HG03097 (cell line): ENCODE measurements at regions not wholly inside any gene's neighbourhood (a gene's known extent, or its start where the extent isn't known, plus 50 kb on each side); places are given as distances from the start of the nearest gene placed in this dataset.
"Not testable (repeated sequence)": the region's sequence is repeated elsewhere in the genome, so short reads cannot be mapped to it uniquely, and the experiment has no call there.

Experiments
- ATAC-seq: cut with Tn5 transposase; IDR thresholded peaks from one replicate; pipeline ENCODE4 v1.9.1; 2021; ENCODE audit not compliant: unreplicated experiment, low FRiP score

DNA sequence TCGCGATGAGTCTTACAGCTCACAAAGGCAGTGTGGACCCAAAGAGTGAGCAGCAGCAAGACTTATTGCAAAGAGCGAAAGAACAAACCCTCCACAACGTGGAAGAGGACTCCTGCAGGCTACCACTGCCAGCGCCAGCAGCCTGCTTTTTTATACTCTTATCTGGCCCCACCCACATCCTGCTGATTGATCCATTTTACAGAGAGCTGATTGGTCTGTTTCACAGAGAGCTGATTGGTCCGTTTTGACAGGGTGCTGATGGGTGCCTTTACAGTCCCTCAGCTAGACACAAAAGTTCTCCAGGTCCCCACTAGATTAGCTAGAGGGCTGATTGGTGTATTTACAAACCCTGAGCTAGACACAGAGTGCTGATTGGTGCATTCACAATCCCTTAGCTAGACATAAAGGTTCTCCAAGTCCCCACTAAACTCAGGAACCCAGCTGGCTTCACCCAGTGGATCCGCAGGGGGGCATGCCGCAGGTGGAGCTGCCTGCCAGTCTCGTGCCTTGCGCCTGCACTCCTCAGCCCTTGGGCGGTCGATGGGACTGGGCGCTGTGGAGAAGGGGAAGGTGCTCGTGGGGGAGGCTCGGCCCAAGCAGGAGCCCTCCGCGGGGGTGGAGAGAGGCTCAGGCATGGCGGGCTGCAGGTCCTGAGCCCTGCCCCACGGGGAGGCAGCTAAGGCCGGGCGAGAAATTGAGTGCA lies 75.7 kb downstream of the QDPR start:
- ATAC-seq: not testable (repeated sequence)

DNA sequence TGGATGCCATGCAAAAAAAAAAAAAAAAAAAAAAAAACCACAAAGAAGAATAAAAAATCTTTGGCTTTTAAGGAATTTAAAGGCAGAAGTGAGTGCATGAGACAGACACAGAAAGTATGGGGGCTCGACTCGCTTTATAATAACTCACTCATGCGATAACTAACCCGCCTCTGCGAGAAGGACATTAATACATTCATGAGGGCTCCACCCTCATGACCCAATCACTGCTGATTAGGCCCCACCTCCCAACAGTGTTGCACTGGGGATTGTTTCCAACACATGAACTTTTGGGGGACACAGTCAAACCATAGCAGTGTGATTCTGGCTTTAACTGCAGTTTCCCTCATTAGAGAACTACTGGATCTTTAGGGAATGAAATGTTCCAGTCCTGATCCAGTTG lies 78.1 kb downstream of the QDPR start:
- ATAC-seq: no peak

DNA sequence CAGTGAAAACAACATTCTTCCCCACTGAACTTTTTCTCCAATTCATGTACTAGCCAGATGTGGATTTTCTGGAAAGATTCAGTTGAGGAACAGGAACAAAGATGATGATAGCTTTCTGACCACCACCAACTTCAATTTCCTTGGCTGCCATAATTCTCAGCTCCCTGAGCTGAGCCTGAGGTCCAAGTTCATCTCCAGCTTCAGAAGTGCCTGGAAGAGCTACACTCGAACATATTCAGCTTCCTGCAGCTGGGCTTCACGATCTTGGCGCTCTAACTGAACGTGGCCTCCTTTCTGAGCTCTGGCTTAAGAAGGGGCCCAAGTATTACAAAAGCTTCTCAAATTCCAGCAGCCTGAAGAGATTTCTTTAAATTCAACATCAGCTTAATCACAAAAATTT lies 83.9 kb downstream of the QDPR start:
- no peak for ATAC-seq

DNA sequence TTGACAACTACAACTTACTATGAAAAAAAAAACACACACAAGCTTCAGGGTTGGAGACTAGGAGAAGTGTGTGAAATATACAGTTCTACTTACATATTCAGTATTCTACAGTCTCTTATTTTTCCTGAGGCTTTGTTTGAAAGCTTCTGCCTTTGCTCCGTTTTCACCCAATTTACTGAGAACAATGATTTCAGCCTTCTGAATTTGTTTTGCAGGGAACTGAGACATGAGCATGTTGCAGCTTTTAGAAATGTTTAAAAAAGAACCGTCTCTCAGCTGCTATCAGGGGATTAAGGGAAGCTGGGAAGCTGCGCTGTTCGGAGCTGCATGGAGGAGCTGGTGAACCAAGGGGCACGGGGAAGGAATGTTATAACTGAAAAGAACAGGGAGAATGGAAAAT lies 85.7 kb downstream of the QDPR start:
- no peak for ATAC-seq

DNA sequence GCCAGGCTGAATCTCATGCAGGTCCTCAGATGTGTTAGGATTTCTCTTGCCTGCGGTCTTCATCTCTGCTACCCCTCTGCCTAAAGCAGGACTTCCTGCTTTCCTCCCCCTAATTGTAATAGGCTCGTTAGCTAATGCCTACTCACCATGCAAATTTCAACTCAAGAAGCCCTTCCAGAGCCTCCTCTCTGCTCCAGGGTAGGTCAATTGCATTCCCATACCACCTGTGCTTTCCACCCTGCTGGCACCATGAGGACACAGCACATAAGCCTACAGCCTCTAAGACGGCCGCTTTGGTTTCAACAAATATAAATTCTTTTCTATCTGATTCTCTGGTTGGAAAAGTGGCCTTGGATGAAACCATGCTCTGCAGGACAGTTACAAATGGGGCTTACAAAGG lies 93.9 kb downstream of the QDPR start:
- no peak for ATAC-seq

DNA sequence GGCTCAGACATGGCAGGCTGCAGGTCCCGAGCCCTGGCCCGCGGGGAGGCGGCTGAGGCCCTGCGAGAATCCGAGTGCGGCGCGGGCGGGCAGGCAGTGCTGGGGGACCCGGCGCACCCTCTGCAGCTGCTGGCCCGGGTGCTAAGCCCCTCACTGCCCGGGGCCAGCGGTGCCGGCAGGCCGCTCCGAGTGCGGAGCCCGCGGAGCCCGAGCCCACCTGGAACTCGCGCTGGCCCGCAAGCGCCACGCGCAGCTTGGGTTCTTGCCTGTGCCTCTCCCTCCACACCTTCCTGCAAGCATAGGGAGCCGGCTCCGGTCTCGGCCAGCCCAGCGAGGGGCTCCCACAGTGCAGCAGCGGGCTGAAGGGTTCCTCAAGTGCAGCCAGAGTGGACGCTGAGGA lies 97.5 kb downstream of the QDPR start:
- ATAC-seq: no peak

DNA sequence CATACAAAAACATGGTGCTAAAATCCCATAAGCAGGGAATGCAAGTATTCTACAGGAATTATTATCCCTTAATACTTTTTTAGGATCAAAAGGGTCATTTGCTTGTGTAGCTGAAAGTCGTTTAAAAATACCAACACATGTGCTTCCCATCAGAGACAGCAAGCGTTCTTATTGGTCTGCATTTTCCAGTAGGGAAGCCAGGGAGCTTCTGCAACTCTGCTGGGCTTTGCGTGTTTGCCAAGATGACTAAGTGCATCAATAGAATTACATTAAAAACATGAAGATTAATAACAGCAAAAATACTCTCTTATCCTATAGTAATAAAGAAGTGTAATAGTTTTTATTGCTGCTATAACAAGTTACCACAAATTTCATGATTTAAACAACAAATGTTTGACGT lies 111.2 kb downstream of the QDPR start:
- no peak for ATAC-seq

GRCh38 chr4:17398805-17399204 lies 113.1 kb downstream of the QDPR start:
- no peak for ATAC-seq

DNA sequence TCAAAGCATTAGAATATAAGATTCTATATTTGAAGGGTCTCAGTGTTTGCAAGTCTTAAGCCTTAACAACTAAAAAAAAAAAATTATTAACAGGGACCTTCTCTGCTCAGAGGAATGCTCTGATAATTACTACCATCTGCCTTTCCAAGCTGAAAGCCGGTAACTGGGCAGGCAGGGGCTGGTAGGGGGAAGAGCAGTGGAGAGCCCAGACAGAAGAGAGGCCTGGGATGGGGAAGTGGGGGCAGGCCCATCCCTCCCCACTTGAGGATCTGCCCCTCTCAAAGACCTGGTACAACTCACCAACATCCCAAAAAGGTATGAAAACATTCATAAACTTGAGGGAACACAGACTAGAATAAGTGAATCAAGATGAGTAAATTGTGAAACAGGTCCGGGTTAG lies 113.9 kb downstream of the QDPR start:
- no peak for ATAC-seq

DNA sequence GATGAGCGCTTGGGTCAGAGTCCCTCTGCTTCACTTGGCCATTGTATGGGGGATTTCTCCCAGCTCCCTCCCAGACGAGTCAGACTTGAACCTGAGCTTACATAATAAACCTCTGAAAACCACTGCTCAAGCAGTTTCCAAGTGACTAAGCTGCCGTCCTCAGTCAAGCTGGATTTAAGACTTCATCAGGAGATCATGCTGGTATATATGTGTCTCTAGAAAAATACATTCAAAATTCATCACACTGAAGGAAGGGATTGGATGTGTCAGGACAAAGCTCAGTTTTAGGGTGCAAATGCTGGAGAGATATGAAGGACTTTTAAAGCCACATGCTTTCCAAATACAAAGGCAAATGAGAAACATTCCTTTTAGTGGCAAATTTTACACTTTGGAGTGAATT lies 114.3 kb downstream of the QDPR start:
- ATAC-seq: no peak

DNA sequence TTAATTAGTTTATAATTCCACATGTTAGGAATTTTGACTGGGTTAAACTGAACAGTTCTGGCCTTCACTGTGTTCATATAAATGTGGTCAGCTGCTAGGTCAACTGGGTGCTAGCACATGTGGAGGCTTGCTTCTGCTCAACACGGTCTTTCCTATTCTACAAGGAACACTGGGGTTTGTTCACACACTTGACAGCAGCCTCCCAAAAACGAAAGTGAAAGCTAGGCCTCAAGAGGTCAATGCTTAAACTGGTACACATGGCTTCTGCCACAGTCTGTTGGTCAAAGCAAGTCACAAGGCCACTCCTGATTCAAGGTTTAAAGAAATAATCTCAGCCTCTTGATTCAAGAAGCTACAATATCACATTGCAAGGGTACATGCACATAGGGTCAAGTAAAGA lies 126.5 kb downstream of the QDPR start:
- ATAC-seq: peak; percentile 75

DNA sequence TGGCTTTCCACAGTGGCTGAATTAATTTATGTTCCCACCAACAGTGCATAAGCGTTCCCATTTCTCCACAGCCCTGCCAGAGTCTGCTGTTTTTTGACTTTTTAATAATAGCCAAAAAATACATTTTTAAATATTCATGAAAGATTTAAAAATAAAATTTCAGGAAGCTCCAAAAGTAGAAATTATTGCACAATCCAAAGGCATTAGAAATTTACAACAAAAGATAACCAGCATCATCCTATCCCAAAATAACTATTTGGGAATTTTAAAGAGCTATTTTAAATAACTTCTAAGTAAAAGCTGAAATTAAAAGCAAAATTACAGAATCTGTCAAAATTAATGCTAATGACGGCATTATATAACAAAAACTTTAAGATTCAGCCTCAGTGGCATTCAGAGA lies 131.5 kb downstream of the QDPR start:
- ATAC-seq: no peak

DNA sequence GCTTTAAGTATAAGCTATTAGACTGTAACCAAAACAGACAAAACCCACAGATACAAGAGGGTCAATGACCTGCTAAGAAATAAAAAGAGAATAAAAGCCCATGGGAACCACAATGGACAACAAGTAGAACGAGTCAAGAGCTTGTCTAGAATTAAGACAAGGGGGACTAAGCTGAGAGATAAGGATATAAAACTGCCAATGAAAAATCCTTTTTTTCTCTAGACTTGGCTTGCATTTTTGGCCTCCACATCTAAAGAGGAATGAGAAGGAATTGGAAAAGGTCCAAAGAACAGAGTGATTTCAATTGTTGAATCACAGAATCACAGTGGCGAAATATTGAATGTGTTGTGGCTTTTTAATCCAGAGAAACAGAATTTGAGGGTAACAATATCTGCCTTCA lies 135.7 kb downstream of the QDPR start:
- ATAC-seq: no peak

- ATAC-seq: no peak
Observed at GRCh38 chr4:17373666-17374065, 138.2 kb downstream of the QDPR start.

GRCh38 chr4:17370818-17371217 lies 141.1 kb downstream of the QDPR start:
- no peak for ATAC-seq

DNA sequence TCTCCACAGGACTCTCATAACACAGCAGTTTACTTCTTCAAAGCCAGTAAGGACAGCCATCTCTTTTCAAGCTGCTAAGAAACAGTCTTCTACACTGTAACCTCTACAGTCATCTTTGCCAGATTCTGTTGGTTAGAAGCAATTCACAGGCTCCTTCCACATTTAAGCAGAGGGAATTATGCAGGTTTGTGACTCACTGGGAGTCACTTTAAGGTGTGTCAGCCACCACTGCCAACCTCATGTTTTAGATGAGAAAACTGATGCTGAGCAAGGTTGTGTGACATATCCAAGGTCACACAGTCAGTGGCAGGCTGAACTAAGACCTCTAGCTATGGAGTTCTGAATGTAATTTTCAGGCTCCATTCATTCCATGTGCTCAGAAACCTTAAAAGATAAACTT lies 143.5 kb downstream of the QDPR start:
- ATAC-seq: no peak

- no peak for ATAC-seq
Observed at GRCh38 chr4:17367201-17367600, 144.7 kb downstream of the QDPR start.

- ATAC-seq: no peak
Observed at GRCh38 chr4:17366496-17366895, 145.4 kb downstream of the QDPR start.

GRCh38 chr4:17362430-17362829 lies 149.5 kb downstream of the QDPR start:
- no peak for ATAC-seq

DNA sequence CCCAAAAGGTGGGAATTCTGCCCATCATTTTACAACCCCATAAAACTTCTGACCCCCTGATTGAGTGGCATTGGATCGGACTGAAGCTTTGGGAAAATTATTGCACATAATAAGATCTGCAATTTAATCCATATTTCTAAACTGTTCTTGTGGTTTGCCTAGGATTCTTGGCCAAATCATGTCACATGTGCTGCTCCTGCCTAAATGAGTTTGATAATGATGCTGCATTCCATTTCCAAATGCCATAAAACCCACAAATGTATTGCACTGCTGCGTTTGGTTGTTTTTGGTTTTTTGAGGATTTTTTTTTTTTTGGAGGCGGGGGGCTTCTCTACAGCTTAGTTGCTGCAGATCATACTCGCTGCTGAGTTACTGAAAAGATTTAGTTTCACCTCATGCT lies 153.6 kb downstream of the QDPR start:
- no peak for ATAC-seq

GRCh38 chr4:17356926-17357325 lies 155.0 kb downstream of the QDPR start:
- no peak for ATAC-seq

GRCh38 chr4:17352357-17352756 lies 159.5 kb downstream of the QDPR start:
- no peak for ATAC-seq

DNA sequence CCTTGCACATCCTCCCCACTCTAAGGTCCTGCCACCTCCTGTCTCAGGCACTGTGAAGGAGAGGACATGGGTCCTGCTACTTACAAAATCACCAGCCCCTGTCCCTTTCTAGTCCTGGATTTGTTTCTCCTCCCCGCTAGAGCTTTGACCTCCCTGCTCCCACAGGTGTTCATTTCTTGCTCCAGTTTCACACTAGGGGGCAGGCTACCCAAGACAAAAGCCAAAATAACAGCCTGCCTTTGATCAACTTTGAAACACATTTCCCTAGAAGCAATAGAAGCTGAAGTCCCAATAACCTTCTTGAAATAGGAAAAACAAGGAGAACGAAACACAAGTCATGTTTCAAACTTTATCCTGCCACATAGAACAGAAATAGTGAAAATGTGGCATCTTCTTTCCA lies 164.4 kb downstream of the QDPR start:
- ATAC-seq: no peak
